ENCODE measurements at regions not wholly inside any gene's neighbourhood (a gene's known extent, or its start where the extent isn't known, plus 50 kb on each side); places are given as distances from the start of the nearest gene placed in this dataset.

GRCh38 chr15:27693280-27693679 is 405.8 kb downstream of the OCA2 start:
- Histone ChIP-seq H3K9ac (ENCODE audit: insufficient read depth in 1 of 2, low read depth in 2 of 2, low read length in 2 of 2) (no peak overlapping the region), H3K79me2 (ENCODE audit: control insufficient read depth, insufficient read depth, low read length) (no peaks in the 10 kb centered on the region), H3K4me1 (replicated peaks in 1 of 2; ENCODE audit: control insufficient read depth in 2 of 2, insufficient read depth in 2 of 2, low read length in 2 of 2) (no peaks in the 10 kb centered on the region), H3K27ac (ENCODE audit: extremely low read depth, low read depth, low read length) (no peak overlapping the region), H3K4me3 (no peak overlapping the region), H2AFZ (ENCODE audit: low read depth, low read length) (no peak overlapping the region), H3K4me2 (ENCODE audit: insufficient read depth, low read length) (no peak overlapping the region), H4K20me1 (replicated peaks; ENCODE audit: control insufficient read depth, insufficient read depth, low read length) (no peaks in the 10 kb centered on the region), H3K9me1 (ENCODE audit: control insufficient read depth, insufficient read depth, low read length) (no peaks in the 10 kb centered on the region), H3K27me3 (ENCODE audit: control insufficient read depth in 2 of 2, insufficient read depth in 2 of 2, low read length in 2 of 2) (no peaks in the 10 kb centered on the region; a peak in 2 of 5 replicates), H3K36me3 (ENCODE audit: control insufficient read depth, insufficient read depth, low read length) (no peaks in the 10 kb centered on the region), H3K9me3 (replicated peaks; ENCODE audit: control insufficient read depth, insufficient read depth, low read depth, low read length) (no peaks in the 10 kb centered on the region)
- in situ Hi-C loops (cut with MboI) (no loop called here), intact Hi-C loops (cut with micrococcal nuclease) (no loop called here)
- POLR2A ChIA-PET: no interaction called here
- FAIRE-seq (no peak), DNase-seq (ENCODE audit: extremely low read depth in 1 of 4, low spot score in 3 of 4) (no peak), ATAC-seq (no peak)
- WGBS (ENCODE audit: insufficient coverage, low coverage, missing lambda C conversion rate): 0% methylated on average over 2 of the region's 2 CpGs
- BruUV-seq (replicated peaks): no TSS peak
- no peak for TF ChIP-seq NFIX (CRISPR knock-in tag; IDR thresholded peaks at IDR 0.05; ENCODE audit: low read depth)
- TF ChIP-seq SMARCB1 (IDR thresholded peaks at IDR 0.05; ENCODE audit: insufficient read length, low read depth): no peak
- no peak for TF ChIP-seq RAD51 (IDR thresholded peaks at IDR 0.05; ENCODE audit: borderline replicate concordance, low read depth)
- no peak for TF ChIP-seq ZNF511 (CRISPR knock-in tag; IDR thresholded peaks at IDR 0.05)
- TF ChIP-seq MIER1 (IDR thresholded peaks at IDR 0.05; ENCODE audit: low read depth): no peak
- no peak for TF ChIP-seq ZNF764 (CRISPR knock-in tag; IDR thresholded peaks at IDR 0.05; ENCODE audit: low read depth)
- TF ChIP-seq ZFP36 (IDR thresholded peaks at IDR 0.05; ENCODE audit: low read depth, low read length, partially characterized antibody): no peak
- TF ChIP-seq CTBP1 (IDR thresholded peaks at IDR 0.05; ENCODE audit: borderline replicate concordance): no peak
- CTCF ChIA-PET (ENCODE audit: low intra/inter-chr PET ratio): no interaction called here
